Right atrium auricular region (tissue), 2 donors: ENCODE measurements at regions not wholly inside any gene's neighbourhood (a gene's known extent, or its start where the extent isn't known, plus 50 kb on each side); places are given as distances from the start of the nearest gene placed in this dataset.
"Not testable (repeated sequence)": the region's sequence is repeated elsewhere in the genome, so short reads cannot be mapped to it uniquely, and the experiment has no call there.

Experiments
- DNase-seq: peaks from one replicate; pipeline ENCODE4 v3.0.0-alpha.2; 2019; ENCODE audit warnings: low spot score
- H3K27ac ChIP-seq, 2 donors: fragments of 200-600 bp; sonication (generic); 1 replicate in 1 of 2; 2 replicates in 1 of 2; pipeline ENCODE4 v1.5.1; 2016 to 2019
- H3K27me3 ChIP-seq, 2 donors: fragments of 200-600 bp; sonication (generic); one replicate each; pipeline versions ENCODE4 v1.5.1 to v1.6.0; 2017 to 2019
- H3K36me3 ChIP-seq: fragments of 200-600 bp; sonication (generic); one replicate; pipeline ENCODE4 v1.5.1; 2016
- H3K4me1 ChIP-seq, 2 donors: fragments of 200-600 bp; sonication (generic); one replicate each; pipeline versions ENCODE4 v1.5.1 to v1.6.0; 2017 to 2019
- H3K4me3 ChIP-seq, 2 donors: fragments of 200-600 bp; sonication (generic); 1 replicate in 1 of 2; 2 replicates in 1 of 2; pipeline ENCODE4 v1.5.1; 2017 to 2019; ENCODE audit warnings: mild to moderate bottlenecking in 1 of 2, moderate library complexity in 1 of 2
- H3K9me3 ChIP-seq, 2 donors: fragments of 200-600 bp; sonication (generic); one replicate each; pipeline ENCODE4 v1.5.1; 2019
- TF ChIP-seq, protein P1 (sequence below), 2 donors: fragments of 200-600 bp; sonication (generic); IDR thresholded peaks; one replicate each; pipeline ENCODE4 v1.5.1; 2019; ENCODE audit warnings: antibody characterized with exemption in 2 of 2

DNA sequence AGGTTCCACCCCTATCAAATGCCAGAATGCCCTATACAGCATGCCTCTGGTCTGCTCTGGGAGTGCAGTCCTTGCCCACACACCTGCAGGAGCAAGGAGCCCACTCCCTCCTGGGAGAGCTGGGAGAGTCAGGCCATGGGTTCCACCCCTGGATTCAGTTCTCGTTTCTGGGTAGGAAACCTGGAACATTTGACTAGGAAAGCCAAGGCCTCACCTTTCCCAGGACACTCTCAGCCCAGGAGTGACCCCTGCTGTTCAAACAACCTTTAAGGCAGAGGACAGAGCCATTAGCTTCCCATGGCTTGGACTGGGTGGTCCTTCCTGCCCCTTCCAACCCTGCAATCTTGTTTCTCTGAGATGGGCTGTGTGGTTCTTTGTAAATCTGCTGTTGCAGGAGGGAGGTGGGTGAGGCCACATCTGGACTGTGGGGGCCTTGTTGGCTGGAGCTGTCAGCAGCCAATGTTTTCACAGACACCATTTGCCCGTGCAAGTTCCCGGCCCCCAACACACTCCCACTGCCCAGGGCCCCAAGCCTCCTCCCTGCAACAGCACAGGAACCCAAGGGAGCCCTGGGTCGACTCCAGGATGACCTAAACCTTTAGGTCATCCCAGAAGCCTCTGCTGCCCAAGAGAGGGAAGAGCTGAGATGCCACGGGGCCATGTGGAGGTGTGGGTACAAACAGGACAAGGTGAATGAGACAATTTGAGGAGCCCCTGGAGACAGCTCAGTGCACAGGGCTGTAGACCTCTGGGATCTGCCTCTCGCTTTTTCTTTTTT is 104.4 kb downstream of the PJA1 start:
- TF ChIP-seq, protein P1, sequence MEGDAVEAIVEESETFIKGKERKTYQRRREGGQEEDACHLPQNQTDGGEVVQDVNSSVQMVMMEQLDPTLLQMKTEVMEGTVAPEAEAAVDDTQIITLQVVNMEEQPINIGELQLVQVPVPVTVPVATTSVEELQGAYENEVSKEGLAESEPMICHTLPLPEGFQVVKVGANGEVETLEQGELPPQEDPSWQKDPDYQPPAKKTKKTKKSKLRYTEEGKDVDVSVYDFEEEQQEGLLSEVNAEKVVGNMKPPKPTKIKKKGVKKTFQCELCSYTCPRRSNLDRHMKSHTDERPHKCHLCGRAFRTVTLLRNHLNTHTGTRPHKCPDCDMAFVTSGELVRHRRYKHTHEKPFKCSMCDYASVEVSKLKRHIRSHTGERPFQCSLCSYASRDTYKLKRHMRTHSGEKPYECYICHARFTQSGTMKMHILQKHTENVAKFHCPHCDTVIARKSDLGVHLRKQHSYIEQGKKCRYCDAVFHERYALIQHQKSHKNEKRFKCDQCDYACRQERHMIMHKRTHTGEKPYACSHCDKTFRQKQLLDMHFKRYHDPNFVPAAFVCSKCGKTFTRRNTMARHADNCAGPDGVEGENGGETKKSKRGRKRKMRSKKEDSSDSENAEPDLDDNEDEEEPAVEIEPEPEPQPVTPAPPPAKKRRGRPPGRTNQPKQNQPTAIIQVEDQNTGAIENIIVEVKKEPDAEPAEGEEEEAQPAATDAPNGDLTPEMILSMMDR (IDR thresholded peaks at IDR 0.05): peak in 1 of 2 donors; percentile 58
- Histone ChIP-seq H3K4me3 (no peak overlapping the region), H3K36me3 (no peaks in the 10 kb centered on the region), H3K4me1 (no peaks in the 10 kb centered on the region), H3K9me3 (peaks cover 0 to 8% of the 10 kb centered on the region in 2 donors), H3K27ac (no peak overlapping the region), H3K27me3 (peaks cover 0 to 3% of the 10 kb centered on the region in 2 donors)
- peak; percentile 58 for DNase-seq

DNA sequence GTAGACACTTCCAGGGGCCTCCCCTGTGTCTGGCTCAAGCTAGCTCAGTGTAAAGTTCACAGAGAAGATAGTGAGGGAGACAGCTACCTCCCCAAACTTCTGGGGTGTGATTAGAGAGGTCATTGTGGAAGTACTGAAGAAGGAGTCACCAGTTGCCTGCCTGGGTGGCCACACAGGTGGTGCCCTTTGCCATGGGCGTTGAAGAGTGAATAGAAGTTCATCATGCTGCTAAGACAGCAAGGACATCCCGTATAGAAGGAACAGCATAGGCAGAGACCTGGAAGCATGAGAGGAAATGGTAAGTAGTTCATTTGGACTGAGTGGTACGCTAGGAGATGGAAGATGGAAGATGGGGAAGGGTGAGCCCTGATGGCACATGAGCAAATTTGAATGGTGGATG is 110.1 kb downstream of the PJA1 start:
- Histone ChIP-seq H3K9me3 (no peaks in the 10 kb centered on the region), H3K27me3 (no peaks in the 10 kb centered on the region), H3K36me3 (no peaks in the 10 kb centered on the region), H3K4me3 (no peak overlapping the region), H3K27ac (no peak overlapping the region), H3K4me1 (no peaks in the 10 kb centered on the region)
- TF ChIP-seq, protein P1 (IDR thresholded peaks at IDR 0.05): no peak
- no peak for DNase-seq

DNA sequence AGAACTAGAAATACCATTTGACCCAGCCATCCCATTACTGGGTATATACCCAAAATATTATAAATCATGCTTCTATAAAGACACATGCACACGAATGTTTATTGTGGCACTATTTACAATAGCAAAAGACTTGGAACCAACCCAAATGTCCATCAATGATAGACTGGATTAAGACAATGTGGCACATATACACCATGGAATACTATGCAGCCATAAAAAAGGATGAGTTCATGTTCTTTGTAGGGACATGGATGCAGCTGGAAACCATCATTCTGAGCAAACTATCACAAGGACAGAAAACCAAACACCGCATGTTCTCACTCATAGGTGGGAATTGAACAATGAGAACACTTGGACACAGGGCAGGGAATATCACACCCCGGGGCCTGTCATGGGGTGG is 110.8 kb downstream of the PJA1 start:
- not testable (repeated sequence) for DNase-seq, H3K27me3 ChIP-seq, H3K36me3 ChIP-seq, H3K4me3 ChIP-seq, H3K4me1 ChIP-seq, H3K9me3 ChIP-seq, H3K27ac ChIP-seq

DNA sequence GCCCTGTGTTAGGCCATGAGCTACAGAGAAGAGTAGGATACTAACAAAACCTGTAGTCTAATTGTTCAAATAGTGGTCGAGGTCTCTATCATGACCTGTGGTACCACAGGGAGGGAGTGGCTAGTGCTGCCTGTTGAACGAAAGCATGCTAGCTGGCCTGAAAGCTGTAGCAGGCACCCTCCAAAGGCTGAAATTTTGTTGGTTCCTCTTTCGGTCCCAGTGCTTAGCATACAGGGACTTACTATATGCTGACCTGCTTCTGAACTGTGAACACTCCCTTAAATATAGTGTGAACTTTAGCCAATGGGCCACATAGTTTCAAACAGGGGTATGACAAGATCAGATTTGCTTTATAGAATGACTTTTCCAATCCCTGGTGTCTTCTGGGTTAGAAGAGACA is 113.4 kb downstream of the PJA1 start:
- no peaks in the 10 kb centered on the region for H3K9me3 ChIP-seq
- DNase-seq: no peak
- H3K27me3 ChIP-seq: no peaks in the 10 kb centered on the region
- H3K36me3 ChIP-seq: no peaks in the 10 kb centered on the region
- TF ChIP-seq, protein P1 (IDR thresholded peaks at IDR 0.05): no peak
- no peak overlapping the region for H3K27ac ChIP-seq
- H3K4me1 ChIP-seq: no peaks in the 10 kb centered on the region
- no peak overlapping the region for H3K4me3 ChIP-seq

DNA sequence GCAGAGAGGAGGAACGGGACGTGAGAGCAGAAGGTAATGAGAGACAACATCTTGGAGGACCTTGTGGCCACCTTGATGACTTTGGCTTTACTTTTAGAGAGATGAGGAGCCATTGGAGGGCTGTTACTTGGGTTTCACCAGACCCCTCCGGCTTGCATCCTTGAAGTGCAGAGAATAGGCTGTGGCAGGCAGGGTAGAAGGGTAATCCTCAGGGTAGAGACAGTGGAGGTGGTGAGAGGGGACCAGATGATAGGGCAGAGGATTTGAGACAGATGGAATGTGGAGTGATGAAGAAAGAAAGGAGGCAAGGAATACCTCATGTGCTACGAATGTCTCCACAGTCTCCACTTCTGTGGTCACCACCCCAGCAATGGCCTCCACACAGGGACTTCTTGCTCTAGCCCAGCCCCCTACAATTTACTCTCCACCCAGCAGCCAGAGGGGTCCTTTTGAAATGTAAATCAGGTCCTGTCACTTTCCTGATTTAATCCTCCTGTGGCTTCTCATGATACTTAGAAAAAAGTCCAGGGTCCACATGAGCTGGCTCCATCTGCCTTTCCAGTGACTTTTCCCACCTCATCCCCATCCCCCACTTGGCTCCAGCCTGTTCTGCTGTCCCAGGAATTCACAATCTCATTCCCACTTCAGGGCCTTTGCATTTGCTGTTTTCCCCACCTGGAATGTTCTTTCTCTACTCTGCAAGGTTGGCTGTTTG is 115.0 kb downstream of the PJA1 start:
- Histone ChIP-seq H3K36me3 (no peaks in the 10 kb centered on the region), H3K27ac (no peak overlapping the region), H3K4me3 (no peak overlapping the region), H3K27me3 (no peaks in the 10 kb centered on the region), H3K9me3 (no peaks in the 10 kb centered on the region), H3K4me1 (no peaks in the 10 kb centered on the region)
- peak; percentile 47 for DNase-seq
- TF ChIP-seq, protein P1 (IDR thresholded peaks at IDR 0.05): no peak

DNA sequence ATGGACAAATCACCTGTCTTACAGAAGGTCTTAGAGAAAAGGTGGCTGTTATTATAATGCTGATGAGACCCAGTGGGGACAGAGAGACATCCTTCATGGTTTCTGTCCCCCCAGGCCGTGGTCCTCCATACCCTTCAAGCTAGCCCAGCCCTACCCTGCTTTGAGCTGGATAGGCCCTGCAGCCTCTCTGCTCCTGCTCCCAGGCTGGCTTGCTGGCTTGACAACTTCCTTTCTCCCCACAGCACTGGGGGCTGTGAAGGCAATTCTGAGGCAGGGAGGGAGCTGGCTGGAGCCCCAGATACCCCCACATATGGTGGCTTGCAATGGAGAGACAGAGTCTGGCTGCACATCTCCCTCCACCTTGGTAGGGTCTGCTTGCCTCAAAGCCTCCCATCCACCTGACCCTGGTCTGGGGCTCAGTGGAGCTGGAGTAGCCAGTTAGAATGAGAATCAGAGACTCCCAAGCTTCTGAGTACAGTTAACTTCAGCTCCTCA is 118.2 kb downstream of the PJA1 start:
- no peaks in the 10 kb centered on the region for H3K36me3 ChIP-seq
- TF ChIP-seq, protein P1 (IDR thresholded peaks at IDR 0.05): no peak
- no peaks in the 10 kb centered on the region for H3K9me3 ChIP-seq
- H3K4me3 ChIP-seq: no peak overlapping the region
- H3K27ac ChIP-seq: no peak overlapping the region
- no peaks in the 10 kb centered on the region for H3K27me3 ChIP-seq
- peak; percentile 47 for DNase-seq
- H3K4me1 ChIP-seq: no peaks in the 10 kb centered on the region
